ENCODE measurements at regions not wholly inside any gene's neighbourhood (a gene's known extent, or its start where the extent isn't known, plus 50 kb on each side); places are given as distances from the start of the nearest gene placed in this dataset.
"Not testable (repeated sequence)": the region's sequence is repeated elsewhere in the genome, so short reads cannot be mapped to it uniquely, and the experiment has no call there.

GRCh38 chr18:71326826-71327225 lies 1038.0 kb downstream of the SOCS6 start:
- Histone ChIP-seq H3K4me1 (no peaks in the 10 kb centered on the region), H3K9me3 (no peaks in the 10 kb centered on the region), H3K27ac (no peak overlapping the region), H3K36me3 (no peaks in the 10 kb centered on the region), H3K4me3 (no peak overlapping the region), H3K27me3 (ENCODE audit: low read depth) (no peaks in the 10 kb centered on the region)
- intact Hi-C loops (cut with DNase I) = no loop called here
- no peak for TF ChIP-seq CTCF (IDR thresholded peaks at IDR 0.05)
- DNase-seq (no peak), ATAC-seq (no peak)

DNA sequence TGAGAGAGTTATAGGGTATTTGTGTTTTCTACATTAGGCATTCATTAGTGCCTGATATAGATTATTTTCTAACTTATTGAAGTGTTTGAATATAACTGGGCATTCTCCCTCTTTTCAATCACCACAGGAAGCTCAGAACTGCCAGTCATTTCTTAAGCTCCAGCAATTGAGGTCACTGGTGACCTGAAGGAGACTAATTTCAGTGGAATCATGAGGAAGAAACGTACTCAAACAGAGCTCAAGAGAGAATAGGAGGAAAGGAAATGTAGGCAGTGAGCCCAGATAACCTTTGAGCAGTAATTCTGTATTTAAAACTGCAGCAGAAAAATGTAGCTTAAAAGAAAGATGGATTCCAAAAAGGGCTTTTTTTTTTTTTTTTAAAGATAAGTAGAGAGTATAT lies 1035.5 kb downstream of the SOCS6 start:
- ATAC-seq = no peak

DNA sequence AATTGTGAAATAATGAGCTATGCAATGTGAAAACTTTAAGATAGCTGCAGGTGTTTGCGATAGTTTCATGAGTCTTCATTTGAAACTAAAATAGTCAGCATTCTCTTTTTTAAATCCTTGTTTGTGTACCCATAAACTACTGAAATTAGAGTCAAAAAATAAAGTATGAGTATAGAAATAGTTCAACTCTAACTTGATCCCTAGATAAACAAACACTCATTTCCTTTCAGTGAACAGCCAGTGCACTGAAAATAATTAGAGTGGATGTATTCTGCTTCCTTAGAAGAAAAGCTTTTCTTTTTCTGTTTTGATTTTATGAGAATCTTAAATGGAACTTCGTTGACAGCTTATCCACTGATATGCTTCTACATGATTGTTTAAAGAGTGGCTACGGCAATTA lies 1033.4 kb downstream of the SOCS6 start:
- ATAC-seq (no peak), DNase-seq (no peak)
- Histone ChIP-seq H3K9me3 (no peaks in the 10 kb centered on the region), H3K27me3 (ENCODE audit: low read depth) (no peaks in the 10 kb centered on the region), H3K4me1 (no peaks in the 10 kb centered on the region), H3K36me3 (no peaks in the 10 kb centered on the region), H3K27ac (no peak overlapping the region), H3K4me3 (no peak overlapping the region)
- no peak for TF ChIP-seq CTCF (IDR thresholded peaks at IDR 0.05)
- intact Hi-C loops (cut with DNase I) = no loop called here

More for the DNA sequence above, 1035.5 kb downstream of the SOCS6 start:
- Histone ChIP-seq H3K9me3 (no peaks in the 10 kb centered on the region), H3K27me3 (ENCODE audit: low read depth) (no peaks in the 10 kb centered on the region), H3K36me3 (no peaks in the 10 kb centered on the region), H3K27ac (no peak overlapping the region), H3K4me3 (no peak overlapping the region), H3K4me1 (no peaks in the 10 kb centered on the region)
- intact Hi-C loops (cut with DNase I) = no loop called here
- TF ChIP-seq CTCF (IDR thresholded peaks at IDR 0.05) = no peak
- no peak for DNase-seq

DNA sequence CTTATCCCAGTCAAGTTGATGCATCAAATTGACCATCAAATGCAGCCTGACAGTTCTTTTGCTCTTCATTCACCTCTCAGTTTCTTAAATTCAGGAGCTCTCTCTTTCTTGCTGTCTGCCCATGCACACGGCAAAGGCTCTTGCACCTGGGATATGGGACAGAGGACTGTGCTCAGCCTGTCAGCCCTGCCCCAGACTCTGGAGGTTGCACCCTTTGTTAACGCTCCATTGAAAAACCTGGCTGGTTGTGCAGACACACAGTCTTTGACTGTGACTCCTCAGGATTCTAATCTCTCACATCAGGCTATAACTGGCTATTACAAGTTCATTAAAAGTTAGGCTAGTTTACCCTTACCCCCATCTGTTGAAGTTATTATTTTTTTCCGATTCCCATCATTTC lies 1032.5 kb downstream of the SOCS6 start:
- intact Hi-C loops (cut with DNase I) = no loop called here
- Histone ChIP-seq H3K4me3 (no peak overlapping the region), H3K9me3 (no peaks in the 10 kb centered on the region), H3K36me3 (no peaks in the 10 kb centered on the region), H3K27me3 (ENCODE audit: low read depth) (no peaks in the 10 kb centered on the region), H3K27ac (no peak overlapping the region), H3K4me1 (no peaks in the 10 kb centered on the region)
- no peak for DNase-seq
- ATAC-seq = no peak
- TF ChIP-seq CTCF (IDR thresholded peaks at IDR 0.05) = no peak

DNA sequence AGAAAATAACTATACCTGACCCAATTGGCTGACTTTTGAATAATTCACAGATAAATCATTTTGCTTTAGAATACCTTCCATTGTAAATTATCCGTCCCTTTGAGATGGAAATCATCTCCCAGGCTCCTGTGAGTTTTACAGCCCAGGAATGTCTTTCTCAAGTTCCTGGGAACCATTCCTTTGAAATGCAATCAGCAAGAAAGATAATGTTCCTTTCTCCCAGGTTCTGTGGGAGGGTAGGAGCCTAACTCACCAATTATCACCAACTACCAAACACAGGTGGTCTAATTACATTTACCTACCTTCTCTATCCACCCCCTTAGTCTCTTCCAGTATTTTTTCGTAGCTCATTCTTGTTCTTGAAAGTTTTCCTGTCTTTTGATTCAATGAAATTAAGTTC lies 1016.0 kb downstream of the SOCS6 start:
- Histone ChIP-seq H3K27me3 (ENCODE audit: low read depth) (no peaks in the 10 kb centered on the region), H3K9me3 (no peaks in the 10 kb centered on the region), H3K36me3 (no peaks in the 10 kb centered on the region), H3K4me3 (no peak overlapping the region), H3K4me1 (no peaks in the 10 kb centered on the region), H3K27ac (no peak overlapping the region)
- ATAC-seq (no peak), DNase-seq (no peak)
- intact Hi-C loops (cut with DNase I) = no loop called here
- TF ChIP-seq CTCF (IDR thresholded peaks at IDR 0.05) = no peak

GRCh38 chr18:71303743-71304142 lies 1014.9 kb downstream of the SOCS6 start:
- H3K27ac ChIP-seq; intact Hi-C loops (cut with DNase I); DNase-seq; ATAC-seq; H3K4me1 ChIP-seq; H3K9me3 ChIP-seq; H3K36me3 ChIP-seq; H3K4me3 ChIP-seq; H3K27me3 ChIP-seq (ENCODE audit: low read depth): not testable (repeated sequence)

Data from lower lobe of right lung (tissue), 2 donors.